NT2/D1 (cell line): ENCODE measurements at regions not wholly inside any gene's neighbourhood (a gene's known extent, or its start where the extent isn't known, plus 50 kb on each side); places are given as distances from the start of the nearest gene placed in this dataset.

Experiments
- SUZ12 ChIP-seq: IDR thresholded peaks from 2 replicates; pipeline ENCODE4 v1.6.1; 2011; ENCODE audit not compliant: insufficient read length, insufficient read depth; ENCODE audit errors: extremely low read depth
- YY1 ChIP-seq: IDR thresholded peaks from 2 replicates; pipeline ENCODE4 v1.6.1; 2011; ENCODE audit not compliant: insufficient read length, insufficient read depth

- no peak for TF ChIP-seq YY1
- no peak for TF ChIP-seq SUZ12
These were observed 85.3 kb downstream of the SEC16B start for GRCh38 chr1:177884479-177885021.
